ENCODE measurements at regions not wholly inside any gene's neighbourhood (a gene's known extent, or its start where the extent isn't known, plus 50 kb on each side); places are given as distances from the start of the nearest gene placed in this dataset.

GRCh38 chr6:163872335-163872734 lies 457.8 kb downstream of the QKI start:
- intact Hi-C loops (cut with DNase I; ENCODE audit: low total_unique reads) (no loop called here), in situ Hi-C loops (cut with MboI; ENCODE audit: low pct_ligation_motif_present in 1 of 4, low pct_unique_long_range_greater_than_20kb in 1 of 4, low sequenced_read_pairs in 3 of 4) (no loop called here)
- no peak for TF ChIP-seq POLR2A (IDR thresholded peaks at IDR 0.05)
- TF ChIP-seq EP300 (IDR thresholded peaks at IDR 0.05; ENCODE audit: low read depth) = no peak
- TF ChIP-seq CTCF (IDR thresholded peaks at IDR 0.05) = no peak
- no peak for TF ChIP-seq POLR2AphosphoS5 (IDR thresholded peaks at IDR 0.05)
- DNase-seq = no peak
- 67 to 72% methylated on average over 6 of the region's 6 CpGs for WGBS, 2 donors (ENCODE audit: low coverage in 1 of 2)
- no peaks in the 10 kb centered on the region for H3K36me3 ChIP-seq
- no peaks in the 10 kb centered on the region for H3K9me3 ChIP-seq
- H3K27ac ChIP-seq = no peak overlapping the region
- H3K4me3 ChIP-seq = no peak overlapping the region
- H3K27me3 ChIP-seq = no peaks in the 10 kb centered on the region
- H3K4me1 ChIP-seq = no peaks in the 10 kb centered on the region

GRCh38 chr6:163871616-163872015 lies 457.1 kb downstream of the QKI start:
- TF ChIP-seq CTCF (IDR thresholded peaks at IDR 0.05) (no peak), POLR2A (IDR thresholded peaks at IDR 0.05) (no peak), POLR2AphosphoS5 (IDR thresholded peaks at IDR 0.05) (no peak), EP300 (IDR thresholded peaks at IDR 0.05; ENCODE audit: low read depth) (no peak)
- in situ Hi-C loops (cut with MboI; ENCODE audit: low pct_ligation_motif_present in 1 of 4, low pct_unique_long_range_greater_than_20kb in 1 of 4, low sequenced_read_pairs in 3 of 4) = no loop called here
- intact Hi-C loops (cut with DNase I; ENCODE audit: low total_unique reads) = no loop called here

GRCh38 chr6:163867518-163868292 lies 453.2 kb downstream of the QKI start:
- Histone ChIP-seq H3K27ac (no peak overlapping the region), H3K9me3 (no peaks in the 10 kb centered on the region), H3K4me3 (no peak overlapping the region), H3K27me3 (no peaks in the 10 kb centered on the region), H3K4me1 (no peaks in the 10 kb centered on the region), H3K36me3 (no peaks in the 10 kb centered on the region)
- in situ Hi-C loops (cut with MboI; ENCODE audit: low pct_ligation_motif_present in 1 of 4, low pct_unique_long_range_greater_than_20kb in 1 of 4, low sequenced_read_pairs in 3 of 4) = no loop called here
- intact Hi-C loops (cut with DNase I; ENCODE audit: low total_unique reads) = no loop called here
- no peak for DNase-seq
- 76% methylated on average over 31 of the region's 31 CpGs; no CpG with 5 or more reads in 1 of the 2 donors for WGBS, 2 donors (ENCODE audit: low coverage in 1 of 2)
- TF ChIP-seq POLR2AphosphoS5 (IDR thresholded peaks at IDR 0.05) (no peak), CTCF (IDR thresholded peaks at IDR 0.05) (no peak), EP300 (IDR thresholded peaks at IDR 0.05; ENCODE audit: low read depth) (no peak), POLR2A (IDR thresholded peaks at IDR 0.05) (no peak)

More at GRCh38 chr6:163871616-163872015, 457.1 kb downstream of the QKI start:
- no peak overlapping the region for H3K4me3 ChIP-seq
- no peaks in the 10 kb centered on the region for H3K27me3 ChIP-seq
- no peaks in the 10 kb centered on the region for H3K4me1 ChIP-seq
- WGBS, 2 donors (ENCODE audit: low coverage in 1 of 2) = 75 to 89% methylated on average over 1 of the region's 1 CpG
- H3K9me3 ChIP-seq = no peaks in the 10 kb centered on the region
- no peak overlapping the region for H3K27ac ChIP-seq
- no peaks in the 10 kb centered on the region for H3K36me3 ChIP-seq
- no peak for DNase-seq

GRCh38 chr6:163866192-163866591 lies 451.7 kb downstream of the QKI start:
- no peak for DNase-seq
- Histone ChIP-seq H3K36me3 (no peaks in the 10 kb centered on the region), H3K27me3 (no peaks in the 10 kb centered on the region), H3K9me3 (no peaks in the 10 kb centered on the region), H3K4me1 (no peaks in the 10 kb centered on the region), H3K4me3 (no peak overlapping the region), H3K27ac (no peak overlapping the region)
- WGBS, 2 donors (ENCODE audit: low coverage in 1 of 2) = 72 to 100% methylated on average over 3 to 9 of the region's 9 CpGs
- TF ChIP-seq POLR2A (IDR thresholded peaks at IDR 0.05) = no peak
- no peak for TF ChIP-seq CTCF (IDR thresholded peaks at IDR 0.05)
- TF ChIP-seq EP300 (IDR thresholded peaks at IDR 0.05; ENCODE audit: low read depth) = no peak
- no peak for TF ChIP-seq POLR2AphosphoS5 (IDR thresholded peaks at IDR 0.05)
- intact Hi-C loops (cut with DNase I; ENCODE audit: low total_unique reads) (no loop called here), in situ Hi-C loops (cut with MboI; ENCODE audit: low pct_ligation_motif_present in 1 of 4, low pct_unique_long_range_greater_than_20kb in 1 of 4, low sequenced_read_pairs in 3 of 4) (no loop called here)
